SHP77 (cell line): ENCODE measurements at regions not wholly inside any gene's neighbourhood (a gene's known extent, or its start where the extent isn't known, plus 50 kb on each side); places are given as distances from the start of the nearest gene placed in this dataset.

Source experiments
- DNase-seq, 2 experiments: peaks; one replicate each; lab custom pipeline; 2025; lab: John Stamatoyannopoulos, UW

GRCh38 chr13:31929031-31929770 is 102.4 kb upstream of the FRY start:
- DNase-seq: no peak

GRCh38 chr13:31930490-31930889 is 101.1 kb upstream of the FRY start:
- DNase-seq: peak in 1 of 2 experiments; percentile 11

- peak in 1 of 2 experiments; percentile 12 for DNase-seq
These were observed 100.6 kb upstream of the FRY start for GRCh38 chr13:31930901-31931522.

- DNase-seq: no peak
These were observed 94.1 kb upstream of the FRY start for GRCh38 chr13:31937436-31937835.

GRCh38 chr13:31940076-31940475 is 91.5 kb upstream of the FRY start:
- DNase-seq: no peak

- no peak for DNase-seq
These were observed 88.0 kb upstream of the FRY start for GRCh38 chr13:31943591-31943990.

GRCh38 chr13:31944262-31945160 is 87.1 kb upstream of the FRY start:
- DNase-seq: no peak

GRCh38 chr13:31945202-31945961 is 86.2 kb upstream of the FRY start:
- DNase-seq: peak; percentile 75 to 84

- no peak for DNase-seq
These were observed 85.3 kb upstream of the FRY start for GRCh38 chr13:31946091-31946770.

- DNase-seq: no peak
These were observed 84.5 kb upstream of the FRY start for GRCh38 chr13:31947105-31947504.

GRCh38 chr13:31947506-31947905 is 84.1 kb upstream of the FRY start:
- DNase-seq: no peak

- DNase-seq: no peak
These were observed 82.1 kb upstream of the FRY start for GRCh38 chr13:31949486-31949885.

GRCh38 chr13:31950111-31950815 is 81.3 kb upstream of the FRY start:
- no peak for DNase-seq

- no peak for DNase-seq
These were observed 80.3 kb upstream of the FRY start for GRCh38 chr13:31951215-31951678.

- DNase-seq: no peak
These were observed 78.8 kb upstream of the FRY start for GRCh38 chr13:31952641-31953380.

GRCh38 chr13:31955101-31955500 is 76.5 kb upstream of the FRY start:
- no peak for DNase-seq

GRCh38 chr13:31955741-31956140 is 75.8 kb upstream of the FRY start:
- no peak for DNase-seq

GRCh38 chr13:31956980-31957644 is 74.5 kb upstream of the FRY start:
- no peak for DNase-seq

GRCh38 chr13:31957772-31958171 is 73.8 kb upstream of the FRY start:
- DNase-seq: no peak
